GM21528 (cell line): ENCODE measurements at regions not wholly inside any gene's neighbourhood (a gene's known extent, or its start where the extent isn't known, plus 50 kb on each side); places are given as distances from the start of the nearest gene placed in this dataset.

Experiments used
- ATAC-seq: cut with Tn5 transposase; IDR thresholded peaks from one replicate; pipeline ENCODE4 v1.9.1; 2021; ENCODE audit warnings: mild to moderate bottlenecking, moderate library complexity; ENCODE audit not compliant: unreplicated experiment, low FRiP score

DNA sequence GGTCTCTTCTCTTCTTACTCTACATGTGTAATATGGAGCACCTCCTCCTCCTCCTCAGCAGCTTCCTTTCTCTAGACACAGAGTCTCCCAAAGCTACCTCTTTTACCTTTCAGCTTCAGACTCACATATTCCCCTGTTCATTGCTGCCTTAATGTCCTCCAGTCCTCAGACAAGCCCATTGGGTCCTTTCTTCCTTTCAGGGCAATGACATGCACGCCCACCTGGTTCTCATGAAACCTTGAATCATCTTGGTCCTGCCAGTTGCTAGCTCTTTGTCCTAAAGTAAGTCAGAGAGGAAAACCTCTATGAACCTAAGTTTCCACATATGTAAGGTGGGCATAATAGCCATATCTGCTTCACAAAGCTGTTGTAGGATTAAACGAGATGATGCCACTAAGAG is 227.0 kb downstream of the RPS24 start:
- no peak for ATAC-seq

DNA sequence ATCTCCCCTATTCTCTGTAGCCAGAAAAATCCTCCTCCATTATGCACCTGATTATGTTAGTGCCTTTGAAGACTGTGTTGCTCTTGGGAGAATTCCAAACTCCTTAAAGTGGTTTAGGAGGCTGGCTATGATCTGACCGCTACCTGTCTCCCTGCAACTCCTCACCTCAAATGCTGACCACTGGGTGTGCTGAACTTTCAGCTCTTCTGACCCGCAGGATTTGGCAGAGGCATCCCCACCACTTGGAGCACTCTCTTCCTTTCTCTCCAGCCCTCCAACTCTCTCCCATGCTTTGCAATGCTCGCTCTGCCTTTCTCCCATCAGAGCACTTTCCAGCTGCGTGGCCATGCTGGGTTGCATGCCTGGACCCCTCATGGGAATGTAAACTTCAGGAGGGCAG is 227.6 kb downstream of the RPS24 start:
- no peak for ATAC-seq

DNA sequence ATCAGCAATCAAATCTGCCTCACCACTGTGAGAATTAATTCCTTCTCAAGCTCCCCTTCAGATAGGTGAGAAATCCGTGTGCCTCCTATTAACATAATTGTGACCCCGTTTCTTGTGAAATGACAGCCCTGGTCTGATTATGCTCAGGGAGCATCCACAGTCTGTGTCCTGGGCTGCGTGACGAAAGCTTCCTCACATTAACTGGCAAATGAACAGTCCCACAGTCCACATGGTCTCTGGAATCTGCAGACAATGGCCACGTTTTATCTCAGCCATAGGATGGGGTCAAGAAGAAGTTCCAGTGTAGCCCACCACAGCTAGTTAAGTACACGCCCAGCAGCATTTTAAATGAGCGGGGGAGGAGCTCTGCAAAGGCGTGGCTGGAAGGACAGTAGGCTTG is 229.2 kb downstream of the RPS24 start:
- ATAC-seq = no peak

DNA sequence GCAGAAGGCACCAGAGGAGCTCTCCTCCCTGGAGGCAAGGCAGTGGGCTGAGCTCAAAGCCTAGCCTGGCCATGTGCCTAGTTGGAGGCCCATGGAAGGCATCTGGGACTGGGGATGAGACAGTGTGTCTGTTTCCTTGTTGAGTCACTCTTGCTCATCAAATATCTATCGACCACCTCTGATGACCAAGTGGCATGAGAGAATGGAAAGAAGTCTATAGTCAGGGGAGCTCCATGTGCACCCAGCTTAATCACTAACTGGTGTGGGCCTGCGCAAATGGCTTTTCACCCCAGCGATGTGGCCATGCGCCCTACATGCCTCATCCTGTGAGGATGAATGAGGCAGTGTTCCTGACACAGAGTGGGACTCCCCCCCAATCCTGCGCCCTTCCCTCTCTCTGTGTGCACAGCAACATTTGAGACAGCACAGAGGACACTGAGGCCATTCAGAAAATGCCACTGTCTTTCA is 229.9 kb downstream of the RPS24 start:
- no peak for ATAC-seq

DNA sequence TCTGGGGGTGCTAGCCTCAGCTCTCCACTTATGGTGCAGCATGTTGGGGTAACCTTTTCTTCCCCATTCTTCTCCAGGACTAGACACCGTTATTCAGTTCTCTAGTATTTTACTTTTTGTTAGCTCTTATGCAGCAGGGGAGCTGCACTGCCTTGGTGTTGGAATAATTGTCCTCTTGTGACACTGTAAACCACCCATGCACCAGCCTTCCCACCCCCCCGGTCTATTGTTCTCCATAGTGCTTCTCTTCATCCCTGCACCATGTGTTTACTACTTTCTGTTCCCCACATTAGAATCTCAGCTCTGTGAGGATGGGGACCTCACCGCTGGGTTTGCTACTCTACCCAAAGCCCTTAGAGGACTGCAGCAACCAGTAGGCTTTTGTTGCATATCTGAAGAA is 230.7 kb downstream of the RPS24 start:
- no peak for ATAC-seq

DNA sequence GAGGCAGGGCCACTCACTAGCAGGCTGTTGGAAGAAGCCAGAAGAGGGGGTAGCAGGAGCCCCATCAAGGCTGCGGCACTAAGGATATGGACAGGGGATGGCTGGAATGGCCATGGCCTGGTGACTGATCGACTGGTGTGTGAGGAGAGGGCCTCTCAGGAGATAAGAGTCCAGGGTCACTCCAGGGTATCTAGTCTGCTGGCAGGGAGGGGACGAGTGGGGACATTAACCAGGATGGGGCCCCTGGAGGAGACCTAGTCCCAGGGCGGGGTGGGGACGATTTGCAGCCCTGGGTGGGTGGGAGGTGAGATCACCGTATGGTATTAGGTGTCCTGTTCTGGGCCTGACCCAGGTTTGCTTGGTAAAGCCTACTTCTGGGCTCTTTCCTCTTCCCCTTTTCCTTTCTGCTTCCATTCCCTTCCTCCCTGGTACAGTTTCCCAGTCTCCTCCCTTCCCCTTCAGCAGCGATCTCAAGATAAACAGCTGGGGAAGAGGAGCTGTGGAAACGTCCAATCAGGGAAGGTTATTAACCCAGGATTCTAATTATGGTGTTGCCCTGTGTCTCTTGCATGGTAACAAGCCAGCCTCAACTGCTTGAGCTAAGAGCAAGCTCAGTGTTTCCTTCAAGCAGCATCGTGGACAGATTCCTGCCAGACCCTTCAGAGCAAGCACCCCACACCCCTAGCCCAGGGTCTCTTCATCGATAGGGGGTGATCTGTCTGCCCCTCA is 233.2 kb downstream of the RPS24 start:
- no peak for ATAC-seq

DNA sequence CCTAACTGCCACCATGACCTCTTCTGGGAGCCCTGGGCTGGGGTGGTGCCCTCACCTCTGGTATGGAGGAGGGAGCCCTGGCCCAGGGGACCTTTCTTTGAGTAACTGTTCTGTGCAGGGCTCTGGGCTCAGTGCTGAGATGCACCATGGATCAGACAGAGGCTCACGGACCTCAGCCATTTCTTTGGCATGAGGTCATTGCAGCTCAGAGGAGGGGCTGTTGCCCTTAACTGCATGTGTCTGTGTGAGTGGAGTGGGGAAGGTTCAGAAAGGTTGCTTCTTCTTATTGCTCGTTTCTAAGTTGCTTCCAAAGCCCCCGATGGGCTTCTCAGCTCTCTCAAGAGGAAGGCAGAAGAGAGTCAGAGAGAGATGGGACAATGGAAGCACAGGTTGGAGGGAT is 233.9 kb downstream of the RPS24 start:
- ATAC-seq = no peak

DNA sequence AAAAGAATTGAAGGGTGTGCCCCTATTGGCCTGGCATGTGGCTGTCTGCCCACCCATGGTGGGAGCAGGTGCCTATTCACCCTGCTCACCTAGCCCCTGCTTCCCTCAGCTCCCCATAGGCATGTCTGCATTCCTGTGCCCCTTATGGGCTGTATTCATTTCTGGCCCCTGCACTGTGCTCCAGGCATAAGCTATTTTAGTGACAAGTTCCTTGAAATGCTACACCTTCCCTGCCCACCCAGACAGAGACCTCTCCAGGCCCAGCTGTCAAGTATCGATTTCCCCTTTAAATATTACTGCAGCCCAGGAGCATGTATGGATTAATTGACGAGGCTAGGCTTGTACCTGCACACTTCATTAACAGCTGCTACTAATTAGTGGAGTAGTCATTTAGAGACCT is 235.4 kb downstream of the RPS24 start:
- ATAC-seq = no peak

DNA sequence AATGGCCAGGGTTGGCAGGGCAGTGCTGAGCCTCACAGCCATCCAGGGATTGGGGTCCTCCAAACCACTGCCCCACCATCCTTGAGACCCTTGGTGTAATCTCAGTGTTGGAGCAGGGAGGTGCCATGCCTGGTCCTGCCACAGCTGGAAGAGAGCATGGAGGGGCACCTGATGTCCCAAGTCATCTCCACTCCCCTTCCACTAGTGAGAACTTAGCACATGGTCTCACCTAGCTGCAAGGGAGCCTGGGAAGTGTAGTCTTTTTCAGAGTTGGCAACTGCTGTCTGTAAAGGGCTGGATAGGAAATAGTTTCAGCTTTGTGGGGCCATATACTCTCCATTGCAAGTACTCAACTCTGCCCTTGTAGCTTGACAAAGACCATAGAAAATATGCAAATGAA is 238.7 kb downstream of the RPS24 start:
- ATAC-seq = no peak

DNA sequence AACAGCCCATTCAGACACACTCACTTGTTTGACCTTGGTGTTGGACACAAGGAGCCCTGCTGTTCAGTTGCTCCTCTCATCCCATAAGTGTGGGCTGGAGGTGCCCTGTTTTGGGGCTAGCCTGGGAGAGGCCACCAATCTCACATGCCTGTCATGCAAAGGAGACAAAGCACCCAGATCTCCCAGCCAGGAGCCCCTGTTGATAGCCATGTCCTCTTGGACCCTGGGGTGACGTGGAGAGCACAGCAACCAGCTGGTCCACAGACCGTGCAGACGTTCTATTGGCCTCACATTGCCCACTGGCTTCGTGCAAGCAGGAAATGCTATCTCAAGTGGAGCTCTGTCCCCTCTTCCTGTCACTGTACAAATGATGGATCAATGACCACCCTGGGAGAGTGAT is 240.8 kb downstream of the RPS24 start:
- ATAC-seq = no peak

DNA sequence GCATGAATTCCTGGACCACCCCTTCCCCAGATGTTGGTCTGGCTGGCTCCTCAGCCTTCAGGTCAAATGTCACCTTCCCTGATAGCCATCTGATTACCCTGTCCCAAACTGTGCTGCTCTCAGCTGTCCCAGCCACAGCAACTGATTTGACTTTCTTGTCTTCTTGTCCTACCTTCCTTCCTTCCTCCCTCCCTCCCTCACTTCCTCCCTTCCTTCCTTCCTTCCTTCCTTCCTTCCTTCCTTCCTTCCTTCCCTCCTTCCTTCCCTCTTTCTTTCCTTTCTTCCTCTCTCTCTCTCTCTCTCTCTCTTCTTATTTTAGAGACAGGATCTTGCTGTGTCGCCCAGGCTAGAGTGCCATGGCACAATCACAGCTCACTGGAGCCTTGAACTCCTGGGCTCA is 242.5 kb downstream of the RPS24 start:
- ATAC-seq = no peak

DNA sequence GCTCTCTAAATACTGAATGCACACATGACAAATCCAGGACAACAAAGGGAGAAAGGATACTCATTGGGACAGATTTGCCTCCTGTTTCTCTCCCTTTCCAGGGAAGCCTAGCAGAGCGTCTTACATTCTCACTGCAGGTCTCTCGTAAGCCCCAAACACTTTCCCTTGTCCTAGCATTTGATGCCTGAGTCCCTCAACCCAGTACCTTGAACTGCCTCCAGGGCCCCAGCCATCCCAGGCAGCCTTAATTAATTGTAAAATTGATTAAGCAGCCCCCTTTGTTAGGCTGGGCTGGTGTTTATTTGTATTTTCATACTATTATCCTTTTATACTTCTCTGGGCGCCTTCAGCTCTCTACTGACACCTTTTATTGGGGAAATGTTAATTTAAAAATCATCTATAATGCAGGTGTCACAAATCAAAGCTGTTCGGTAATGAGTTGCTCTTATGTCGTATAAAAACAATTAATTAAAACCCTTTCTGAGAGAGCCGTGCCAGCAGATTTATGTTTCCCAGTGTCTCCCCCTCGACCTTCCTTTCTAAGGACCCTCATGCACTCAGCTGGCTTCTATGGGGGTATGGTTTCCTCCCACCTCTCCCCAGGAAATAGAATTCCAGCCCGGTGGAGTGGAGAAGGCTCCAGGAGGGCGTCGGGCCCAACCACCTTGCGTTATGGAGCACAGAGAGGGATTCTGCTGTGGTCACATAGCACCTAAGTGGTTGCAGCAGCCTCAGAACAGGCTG is 243.8 kb downstream of the RPS24 start:
- no peak for ATAC-seq

DNA sequence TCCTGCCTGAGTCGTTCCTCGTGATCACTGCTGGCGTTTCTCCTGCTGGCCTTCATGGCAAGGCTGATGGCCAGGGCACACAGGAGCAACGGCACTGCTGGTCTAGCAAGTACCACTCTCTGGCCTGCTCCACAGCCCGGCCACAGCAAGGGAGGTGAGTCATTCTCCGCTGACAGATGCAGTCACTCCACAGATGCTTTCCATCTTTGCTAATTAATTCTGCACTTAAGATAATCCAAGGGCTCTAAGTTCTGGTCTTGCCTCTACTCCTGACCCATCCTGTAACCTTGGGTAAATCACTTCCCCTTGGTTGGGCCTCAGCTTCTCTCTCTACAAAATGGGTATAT is 244.4 kb downstream of the RPS24 start:
- ATAC-seq = no peak

DNA sequence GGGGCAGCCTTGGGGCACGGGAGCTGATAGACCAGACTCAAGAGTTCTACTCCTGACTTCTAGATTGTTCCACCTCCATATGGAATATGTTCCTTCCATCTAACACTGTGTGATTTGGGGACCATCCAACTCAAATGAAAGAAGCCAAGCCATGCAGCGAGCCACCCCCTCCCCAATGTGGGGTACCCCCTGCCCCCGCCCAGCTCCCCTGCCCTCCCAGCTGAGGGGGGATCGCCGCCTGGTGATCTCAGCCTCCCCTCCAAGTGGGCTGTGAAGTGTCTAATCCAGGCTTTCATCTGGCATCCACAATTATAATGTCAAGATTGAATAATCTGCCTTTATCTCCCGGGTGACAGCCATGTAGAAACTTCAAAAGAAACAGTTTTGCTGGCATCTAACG is 246.1 kb downstream of the RPS24 start:
- no peak for ATAC-seq

DNA sequence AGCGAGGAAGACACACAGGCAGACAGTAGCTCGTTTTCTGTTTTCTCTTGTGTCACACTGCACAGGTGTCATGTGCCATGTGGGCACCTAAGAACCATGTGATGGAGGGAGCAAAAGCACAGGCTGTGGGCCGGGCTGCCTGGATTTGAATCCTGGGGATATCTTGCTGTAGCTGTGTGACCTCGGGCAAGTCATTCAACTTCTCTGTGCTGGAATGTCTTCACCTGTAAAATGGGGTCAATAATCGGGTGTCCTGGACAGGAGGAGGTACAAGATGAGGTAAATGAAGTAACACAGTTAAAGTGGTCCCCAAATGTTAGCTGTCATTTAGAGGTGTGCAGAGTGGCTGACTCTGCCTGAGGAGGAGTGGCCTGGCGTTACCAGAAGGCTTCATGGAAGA is 246.9 kb downstream of the RPS24 start:
- no peak for ATAC-seq

DNA sequence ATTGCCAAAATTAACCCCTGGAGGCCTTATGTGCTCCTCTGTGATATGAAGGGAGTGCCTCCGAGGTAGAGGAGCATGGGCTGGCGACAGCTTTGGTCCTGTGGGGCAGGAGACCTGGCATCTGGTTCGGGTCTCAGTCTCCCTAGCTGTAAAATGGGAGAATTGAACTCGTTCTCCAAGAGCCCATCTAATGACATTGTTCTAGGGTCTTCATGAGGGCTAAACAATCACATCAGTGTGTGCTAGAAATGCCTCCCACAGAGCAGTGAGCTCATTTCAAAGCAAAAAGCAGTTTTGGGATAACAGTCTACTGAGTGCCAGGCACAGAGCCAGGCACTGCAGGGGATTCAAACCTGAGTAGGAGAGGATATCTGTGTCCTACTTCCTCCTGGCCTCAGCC is 248.0 kb downstream of the RPS24 start:
- no peak for ATAC-seq

DNA sequence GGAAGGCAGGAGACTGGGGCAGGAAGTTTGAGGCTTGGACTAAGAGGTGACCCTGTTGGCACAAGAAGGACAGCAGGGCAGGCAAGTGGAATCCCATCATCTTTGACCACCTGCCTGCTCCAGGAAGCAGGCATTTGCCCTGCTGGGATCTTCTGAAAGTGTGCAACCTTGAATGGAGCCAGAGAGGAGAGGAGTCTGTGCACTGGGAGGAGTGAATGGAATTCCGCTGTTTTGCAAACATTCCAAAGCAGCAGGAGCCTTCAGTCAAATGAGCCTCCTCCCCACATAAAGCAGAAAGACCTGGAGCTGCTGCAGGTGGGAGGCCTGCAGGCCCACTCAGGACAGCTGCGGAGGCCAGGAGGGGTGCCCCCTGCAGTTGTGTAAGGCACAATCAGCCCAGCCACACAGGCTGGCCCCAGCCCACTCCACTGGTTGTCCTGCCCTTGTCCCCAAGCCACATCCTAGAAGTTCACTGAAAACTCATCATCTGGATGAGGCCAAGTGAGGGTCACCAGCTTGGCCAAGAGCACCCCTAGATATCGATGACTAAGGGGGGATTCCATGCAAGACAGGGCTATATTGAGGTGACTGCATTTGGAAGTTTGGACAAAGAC is 249.5 kb downstream of the RPS24 start:
- ATAC-seq = no peak

DNA sequence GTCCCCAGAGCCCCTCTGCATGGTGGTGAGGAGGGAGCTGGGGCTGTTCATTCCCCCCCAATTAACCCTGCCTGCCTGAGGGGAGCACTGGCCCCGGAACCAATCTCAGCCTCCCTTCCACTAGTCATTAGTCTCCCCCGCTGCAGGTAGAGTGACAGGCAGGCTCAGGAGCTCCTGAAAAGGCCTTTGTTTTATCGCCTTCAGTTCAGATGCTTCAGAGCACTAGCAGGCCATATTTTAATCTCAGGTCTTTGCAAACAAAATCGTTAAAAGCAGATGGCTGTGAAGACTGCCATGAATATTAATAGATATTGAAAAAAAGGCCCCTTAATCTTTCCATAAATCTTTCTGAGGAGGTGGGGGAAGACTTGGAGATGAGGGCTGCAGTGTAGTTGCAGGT is 250.7 kb downstream of the RPS24 start:
- ATAC-seq = no peak

DNA sequence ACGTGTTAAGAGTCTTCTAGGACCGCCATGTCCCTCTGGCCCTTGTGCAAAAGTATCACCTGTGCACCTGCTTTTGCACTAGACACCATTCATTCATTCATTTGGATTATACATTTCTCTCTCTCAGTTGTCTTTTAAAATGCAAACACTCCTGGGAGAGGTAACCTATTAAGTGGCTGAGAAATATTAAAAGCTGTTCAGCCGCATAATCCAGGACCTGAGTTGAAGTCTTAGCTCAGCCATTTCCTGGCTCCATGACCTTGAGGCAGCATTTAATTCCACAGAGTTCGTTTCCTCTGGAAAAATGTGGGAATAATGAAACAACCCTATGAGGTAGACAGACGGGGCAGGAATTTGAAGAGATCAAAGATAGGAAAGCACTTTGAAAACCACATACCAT is 251.6 kb downstream of the RPS24 start:
- no peak for ATAC-seq

DNA sequence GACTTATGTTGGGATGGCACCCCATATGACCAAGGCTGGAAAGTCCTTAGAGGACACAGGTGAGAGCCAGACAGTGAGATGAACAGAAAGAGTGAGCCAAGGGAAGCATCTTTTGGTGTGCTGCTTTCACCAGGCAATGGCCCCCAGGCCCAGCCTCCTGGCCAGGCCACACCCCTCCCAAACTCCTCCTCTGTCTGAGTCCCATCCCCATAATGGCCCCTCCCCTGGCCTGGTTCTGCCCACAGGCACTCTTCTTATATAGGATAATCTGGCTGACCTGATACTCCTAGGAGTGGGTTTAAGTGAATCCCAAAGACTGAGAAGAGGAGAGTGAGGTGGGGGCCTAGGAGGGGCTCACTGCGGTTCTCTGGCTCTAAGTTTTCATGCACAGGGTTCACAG is 252.5 kb downstream of the RPS24 start:
- no peak for ATAC-seq

DNA sequence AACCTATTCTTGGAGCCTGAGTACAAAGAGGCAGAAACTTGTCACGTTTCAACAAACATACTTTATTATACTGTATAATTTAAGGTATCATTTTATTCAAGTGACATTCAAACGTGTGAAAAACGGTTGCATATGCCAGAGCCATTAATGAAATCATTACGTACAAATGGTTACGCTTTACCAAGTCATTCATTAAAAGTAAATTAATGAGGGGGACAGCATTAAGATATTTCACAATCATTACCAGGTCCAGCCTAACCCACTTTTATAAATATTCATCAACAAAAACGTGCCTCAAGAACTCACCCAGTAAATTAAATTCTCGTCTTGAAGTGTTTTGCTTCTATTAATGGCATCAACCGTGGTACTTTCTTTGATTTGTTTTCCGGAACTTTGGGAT is 253.0 kb downstream of the RPS24 start:
- ATAC-seq = no peak

DNA sequence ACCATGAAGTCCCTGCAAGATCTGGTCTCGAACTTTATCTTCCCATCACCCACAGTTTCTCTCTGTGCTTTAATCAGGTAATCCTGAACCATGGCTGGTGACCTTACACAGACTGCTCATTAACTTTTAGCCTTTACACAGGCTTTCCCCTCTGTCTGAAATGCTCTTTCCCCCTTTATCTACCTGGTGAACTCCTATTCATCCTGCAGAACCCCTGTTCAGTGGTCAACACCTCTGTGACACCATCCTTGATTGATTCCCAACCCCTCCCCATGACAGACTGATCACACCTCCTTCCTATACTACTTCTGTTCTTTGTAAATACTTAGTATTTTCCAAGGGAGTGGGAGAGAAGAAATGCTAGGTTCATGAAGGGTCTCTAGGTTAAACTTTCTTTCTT is 254.0 kb downstream of the RPS24 start:
- no peak for ATAC-seq
